A673 (cell line): ENCODE measurements at regions not wholly inside any gene's neighbourhood (a gene's known extent, or its start where the extent isn't known, plus 50 kb on each side); places are given as distances from the start of the nearest gene placed in this dataset.

ENCODE experiments used
- BruUV-seq: library from RNA; stranded (reverse); fragments of 400-500 nt; replicated peaks from 2 replicates; lab custom pipeline; 2021; lab: Mats Ljungman, UMichigan
- CTCF ChIA-PET: fragments of 300-600 bp; sonication (Branson Sonifier 250); formaldehyde crosslinking; loops from one replicate; lab custom pipeline; 2022; ENCODE audit warnings: antibody characterized with exemption; lab: Charles Lee
- POLR2A ChIA-PET: fragments of 300-600 bp; sonication (Branson Sonifier 250); formaldehyde crosslinking; loops from one replicate; lab custom pipeline; 2022; ENCODE audit warnings: antibody characterized with exemption; ENCODE audit not compliant: low non-redundant PET; lab: Charles Lee
- DNase-seq: peaks from one replicate; pipeline ENCODE4 v3.0.0-alpha.2; 2015; ENCODE audit warnings: low spot score
- H3K27ac ChIP-seq: fragments of 200-600 bp; sonication (generic); 2 replicates; pipeline ENCODE4 v1.5.1; 2016; ENCODE audit warnings: mixed run types, low read depth, mild to moderate bottlenecking, mixed read lengths, antibody characterized with exemption, low read length; ENCODE audit not compliant: poor library complexity, severe bottlenecking
- H3K27me3 ChIP-seq: fragments of 200-600 bp; sonication (generic); replicated peaks from 2 replicates; pipeline ENCODE4 v1.6.1; 2017; ENCODE audit warnings: mixed run types, low read depth, mild to moderate bottlenecking, mixed read lengths, antibody characterized with exemption, low read length; ENCODE audit not compliant: insufficient read depth, poor library complexity
- H3K36me3 ChIP-seq: fragments of 200-600 bp; sonication (generic); 2 replicates; pipeline ENCODE4 v1.6.1; 2016; ENCODE audit warnings: mixed run types, mild to moderate bottlenecking, mixed read lengths, antibody characterized with exemption, low read length; ENCODE audit not compliant: insufficient read depth, poor library complexity, severe bottlenecking
- H3K4me1 ChIP-seq: fragments of 200-600 bp; sonication (generic); 2 replicates; pipeline ENCODE4 v1.6.1; 2017; ENCODE audit warnings: mixed run types, mild to moderate bottlenecking, mixed read lengths, antibody characterized with exemption, low read length; ENCODE audit not compliant: insufficient read depth, poor library complexity, severe bottlenecking
- H3K4me3 ChIP-seq: fragments of 200-600 bp; sonication (generic); 2 replicates; pipeline ENCODE4 v1.5.1; 2016; ENCODE audit warnings: low read depth, mixed run types, mild to moderate bottlenecking, mixed read lengths, low read length; ENCODE audit not compliant: poor library complexity, severe bottlenecking
- H3K9me3 ChIP-seq: fragments of 200-600 bp; sonication (generic); 2 replicates; pipeline ENCODE4 v1.6.1; 2016; ENCODE audit warnings: mixed run types, low read depth, mild to moderate bottlenecking, mixed read lengths, antibody characterized with exemption, low read length; ENCODE audit not compliant: poor library complexity, severe bottlenecking
- EZH2 ChIP-seq: fragments of 200-600 bp; sonication (generic); IDR thresholded peaks from 2 replicates; pipeline ENCODE4 v1.6.1; 2017; ENCODE audit warnings: borderline replicate concordance, low read depth, mild to moderate bottlenecking, mixed read lengths, antibody characterized with exemption, low read length; ENCODE audit not compliant: poor library complexity, severe bottlenecking
- intact Hi-C: fragments of 100-400 bp; cut with micrococcal nuclease; formaldehyde crosslinking; loops from one replicate; pipeline ENCODE4 v1.10.0; 2022; ENCODE audit not compliant: unreplicated experiment
- TF ChIP-seq, protein P1 (sequence below): fragments of 300-800, 200-600 bp; sonication (generic); conservative IDR thresholded peaks from 2 replicates; pipeline ENCODE4 v1.5.1; 2017; ENCODE audit warnings: low read depth, mild to moderate bottlenecking, antibody characterized with exemption, low read length, moderate library complexity, mixed read lengths

- no TSS peak for BruUV-seq
- intact Hi-C loops: no loop called here
- peaks cover 4% of the 10 kb centered on the region for H3K36me3 ChIP-seq
- DNase-seq: no peak
- H3K27me3 ChIP-seq: no peaks in the 10 kb centered on the region
- ChIA-PET CTCF (no interaction called here), POLR2A (no interaction called here)
- no peak overlapping the region for H3K27ac ChIP-seq
- no peak for TF ChIP-seq EZH2
- TF ChIP-seq, protein P1, sequence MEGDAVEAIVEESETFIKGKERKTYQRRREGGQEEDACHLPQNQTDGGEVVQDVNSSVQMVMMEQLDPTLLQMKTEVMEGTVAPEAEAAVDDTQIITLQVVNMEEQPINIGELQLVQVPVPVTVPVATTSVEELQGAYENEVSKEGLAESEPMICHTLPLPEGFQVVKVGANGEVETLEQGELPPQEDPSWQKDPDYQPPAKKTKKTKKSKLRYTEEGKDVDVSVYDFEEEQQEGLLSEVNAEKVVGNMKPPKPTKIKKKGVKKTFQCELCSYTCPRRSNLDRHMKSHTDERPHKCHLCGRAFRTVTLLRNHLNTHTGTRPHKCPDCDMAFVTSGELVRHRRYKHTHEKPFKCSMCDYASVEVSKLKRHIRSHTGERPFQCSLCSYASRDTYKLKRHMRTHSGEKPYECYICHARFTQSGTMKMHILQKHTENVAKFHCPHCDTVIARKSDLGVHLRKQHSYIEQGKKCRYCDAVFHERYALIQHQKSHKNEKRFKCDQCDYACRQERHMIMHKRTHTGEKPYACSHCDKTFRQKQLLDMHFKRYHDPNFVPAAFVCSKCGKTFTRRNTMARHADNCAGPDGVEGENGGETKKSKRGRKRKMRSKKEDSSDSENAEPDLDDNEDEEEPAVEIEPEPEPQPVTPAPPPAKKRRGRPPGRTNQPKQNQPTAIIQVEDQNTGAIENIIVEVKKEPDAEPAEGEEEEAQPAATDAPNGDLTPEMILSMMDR: no peak
- peaks cover 17% of the 10 kb centered on the region for H3K9me3 ChIP-seq
- peaks cover 32% of the 10 kb centered on the region for H3K4me1 ChIP-seq
- no peak overlapping the region for H3K4me3 ChIP-seq
Observed at GRCh38 chr11:37104380-37104779, 506.3 kb upstream of the RAG2 start.

DNA sequence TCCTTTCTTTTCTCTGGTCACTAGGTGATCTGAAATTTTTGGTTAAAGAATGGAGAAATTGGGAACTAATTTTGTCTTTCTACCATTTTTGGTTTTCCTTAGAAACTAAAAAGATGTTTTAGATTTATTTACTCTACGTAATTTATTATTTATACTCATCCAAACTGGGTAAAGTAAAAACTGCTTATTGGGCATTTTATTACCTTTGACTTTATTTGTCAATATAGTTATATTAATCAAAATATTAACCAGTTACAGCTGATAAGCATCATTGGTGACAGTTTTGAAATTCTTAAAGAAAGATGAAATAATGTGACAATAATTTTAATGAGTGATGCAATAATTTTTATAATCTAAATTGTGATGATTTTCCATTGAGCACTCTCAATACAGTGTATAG, 502.0 kb upstream of the RAG2 start:
- no peak for TF ChIP-seq EZH2
- TF ChIP-seq, protein P1: no peak
- Histone ChIP-seq H3K4me1 (peaks cover 22% of the 10 kb centered on the region), H3K27ac (peak overlapping the region; percentile 29), H3K4me3 (no peak overlapping the region), H3K36me3 (peaks cover 4% of the 10 kb centered on the region), H3K9me3 (peaks cover 17% of the 10 kb centered on the region), H3K27me3 (no peaks in the 10 kb centered on the region)
- ChIA-PET CTCF (interaction anchor here (1.1 to 1.8 kb wide), 2 partner anchors 97 to 154 kb away, joined by 4 to 10 read pairs; no protein-coding TSS in a partner anchor), POLR2A (interaction anchor here (0.6 kb wide), 1 partner anchor 101 kb away, joined by 3 read pairs; no protein-coding TSS in a partner anchor)
- intact Hi-C loops: no loop called here
- DNase-seq: no peak
- BruUV-seq: TSS peak; percentile 67

- no peaks in the 10 kb centered on the region for H3K9me3 ChIP-seq
- H3K27ac ChIP-seq: no peak overlapping the region
- intact Hi-C loops: no loop called here
- H3K36me3 ChIP-seq: no peaks in the 10 kb centered on the region
- peaks cover 26% of the 10 kb centered on the region for H3K4me1 ChIP-seq
- DNase-seq: no peak
- ChIA-PET POLR2A (no interaction called here), CTCF (no interaction called here)
- no peaks in the 10 kb centered on the region for H3K27me3 ChIP-seq
- no TSS peak for BruUV-seq
- no peak overlapping the region for H3K4me3 ChIP-seq
- TF ChIP-seq EZH2: no peak
- TF ChIP-seq, protein P1: no peak
Observed at GRCh38 chr11:37092487-37092886, 494.5 kb upstream of the RAG2 start.
